GM06990 (cell line): ENCODE measurements at regions not wholly inside any gene's neighbourhood (a gene's known extent, or its start where the extent isn't known, plus 50 kb on each side); places are given as distances from the start of the nearest gene placed in this dataset.

ENCODE experiments used
- DNase-seq: peaks from one replicate; pipeline ENCODE4 v3.0.0-alpha.2; 2011; ENCODE audit not compliant: insufficient read length; ENCODE audit errors: extremely low read depth
- H3K27me3 ChIP-seq: replicated peaks from 2 replicates; pipeline ENCODE4 v1.6.0; 2011; ENCODE audit warnings: low read length; ENCODE audit not compliant: control insufficient read depth, insufficient read depth
- H3K36me3 ChIP-seq: 2 replicates; pipeline ENCODE4 v1.5.1; 2011; ENCODE audit warnings: low read length; ENCODE audit not compliant: control insufficient read depth, insufficient read depth
- H3K4me3 ChIP-seq: replicated peaks from 2 replicates; pipeline ENCODE4 v1.5.1; 2011; ENCODE audit warnings: low read depth, mild to moderate bottlenecking, control low read depth, low read length
- CTCF ChIP-seq: IDR thresholded peaks from 2 replicates; pipeline ENCODE4 v1.5.1; 2011; ENCODE audit warnings: low read length, control low read depth, mild to moderate bottlenecking, inconsistent platforms; ENCODE audit not compliant: insufficient read depth, poor library complexity, severe bottlenecking

GRCh38 chr15:94804613-94805012 is 573.3 kb downstream of the MCTP2 start:
- H3K4me3 ChIP-seq, result no peak overlapping the region
- H3K27me3 ChIP-seq, result no peaks in the 10 kb centered on the region
- DNase-seq, result no peak
- no peaks in the 10 kb centered on the region for H3K36me3 ChIP-seq
- no peak for TF ChIP-seq CTCF

GRCh38 chr15:94815110-94815731 is 583.9 kb downstream of the MCTP2 start:
- DNase-seq, result no peak
- Histone ChIP-seq H3K27me3 (no peaks in the 10 kb centered on the region), H3K36me3 (no peaks in the 10 kb centered on the region), H3K4me3 (no peak overlapping the region)
- TF ChIP-seq CTCF, result no peak

GRCh38 chr15:94815914-94816313 is 584.6 kb downstream of the MCTP2 start:
- no peak for DNase-seq
- TF ChIP-seq CTCF, result no peak
- Histone ChIP-seq H3K27me3 (no peaks in the 10 kb centered on the region), H3K4me3 (no peak overlapping the region), H3K36me3 (no peaks in the 10 kb centered on the region)

- DNase-seq, result no peak
- Histone ChIP-seq H3K4me3 (no peak overlapping the region), H3K27me3 (no peaks in the 10 kb centered on the region), H3K36me3 (no peaks in the 10 kb centered on the region)
- no peak for TF ChIP-seq CTCF
Observed at GRCh38 chr15:94829887-94830884, 598.8 kb downstream of the MCTP2 start.

- DNase-seq, result no peak
- no peak overlapping the region for H3K4me3 ChIP-seq
- no peak for TF ChIP-seq CTCF
Observed at GRCh38 chr15:94834000-94834399, 602.6 kb downstream of the MCTP2 start.

More at GRCh38 chr15:94834000-94834399, 602.6 kb downstream of the MCTP2 start:
- H3K36me3 ChIP-seq, result no peaks in the 10 kb centered on the region
- H3K27me3 ChIP-seq, result no peaks in the 10 kb centered on the region
